HT1080 (cell line): ENCODE measurements at regions not wholly inside any gene's neighbourhood (a gene's known extent, or its start where the extent isn't known, plus 50 kb on each side); places are given as distances from the start of the nearest gene placed in this dataset.
"Not testable (repeated sequence)": the region's sequence is repeated elsewhere in the genome, so short reads cannot be mapped to it uniquely, and the experiment has no call there.

ENCODE experiments used
- DNase-seq: peaks from one replicate; pipeline ENCODE4 v3.0.0-alpha.2; 2015; ENCODE audit warnings: low read depth

GRCh38 chr12:105641749-105642148 is 311.3 kb downstream of the C12orf75 start:
- no peak for DNase-seq

GRCh38 chr12:105644770-105645169 is 314.3 kb downstream of the C12orf75 start:
- no peak for DNase-seq

- no peak for DNase-seq
Observed at GRCh38 chr12:105654606-105655005, 324.1 kb downstream of the C12orf75 start.

GRCh38 chr12:105658389-105658788 is 327.9 kb downstream of the C12orf75 start:
- no peak for DNase-seq

- peak; percentile 7 for DNase-seq
Observed at GRCh38 chr12:105659355-105660075, 329.0 kb downstream of the C12orf75 start.

- not testable (repeated sequence) for DNase-seq
Observed at GRCh38 chr12:105664765-105665164, 334.3 kb downstream of the C12orf75 start.

GRCh38 chr12:105665366-105665765 is 334.9 kb downstream of the C12orf75 start:
- DNase-seq, result no peak

- DNase-seq, result no peak
Observed at GRCh38 chr12:105667973-105668743, 337.7 kb downstream of the C12orf75 start.

GRCh38 chr12:105670672-105671071 is 340.2 kb downstream of the C12orf75 start:
- DNase-seq, result no peak

GRCh38 chr12:105671720-105672119 is 341.2 kb downstream of the C12orf75 start:
- no peak for DNase-seq

- DNase-seq, result no peak
Observed at GRCh38 chr12:105672121-105672975, 341.9 kb downstream of the C12orf75 start.

- no peak for DNase-seq
Observed at GRCh38 chr12:105674871-105675699, 344.6 kb downstream of the C12orf75 start.

- DNase-seq, result no peak
Observed at GRCh38 chr12:105676694-105677093, 346.2 kb downstream of the C12orf75 start.

GRCh38 chr12:105677672-105678071 is 347.2 kb downstream of the C12orf75 start:
- no peak for DNase-seq

- DNase-seq, result no peak
Observed at GRCh38 chr12:105679982-105680381, 349.5 kb downstream of the C12orf75 start.

GRCh38 chr12:105681341-105681740 is 350.9 kb downstream of the C12orf75 start:
- no peak for DNase-seq

- DNase-seq, result not testable (repeated sequence)
Observed at GRCh38 chr12:105682821-105683220, 352.3 kb downstream of the C12orf75 start.

- not testable (repeated sequence) for DNase-seq
Observed at GRCh38 chr12:105683836-105684235, 353.3 kb downstream of the C12orf75 start.

- DNase-seq, result no peak
Observed at GRCh38 chr12:105698075-105698474, 367.6 kb downstream of the C12orf75 start.

GRCh38 chr12:105699209-105699608 is 368.7 kb downstream of the C12orf75 start:
- DNase-seq, result no peak

- DNase-seq, result no peak
Observed at GRCh38 chr12:105704787-105705186, 374.3 kb downstream of the C12orf75 start.
